Stimulated activated CD8-positive, alpha-beta memory T cell treated with anti-CD3 and anti-CD28 coated beads, Interleukin-7, amount 100 ng/mL, for 48 hours (primary cell): ENCODE measurements at regions not wholly inside any gene's neighbourhood (a gene's known extent, or its start where the extent isn't known, plus 50 kb on each side); places are given as distances from the start of the nearest gene placed in this dataset.

Source experiments
- DNase-seq, 2 donors: peaks; one replicate each; pipeline ENCODE4 v3.0.0-alpha.2; 2020; ENCODE audit warnings: low read depth in 1 of 2; ENCODE audit errors: extremely low read depth in 1 of 2

DNA sequence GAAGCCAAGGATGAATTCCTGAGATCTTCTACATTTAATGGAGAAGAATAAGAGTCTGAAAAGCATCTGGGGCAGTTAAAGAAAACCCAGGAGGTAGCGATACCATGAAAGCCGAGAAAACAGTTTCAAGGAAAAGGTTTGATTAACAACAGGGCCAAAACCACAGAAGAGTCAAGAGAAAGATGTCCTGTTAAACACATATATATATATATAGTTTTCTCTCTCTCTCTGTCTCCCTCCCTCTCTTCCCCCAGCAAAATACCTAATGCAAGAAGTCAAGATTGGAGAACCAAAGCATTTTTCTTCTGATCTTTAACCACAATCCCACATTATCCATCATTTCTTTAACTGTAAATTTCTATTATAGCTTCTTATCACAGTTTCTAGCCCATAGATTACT is 261.4 kb downstream of the SNX13 start:
- no peak for DNase-seq

DNA sequence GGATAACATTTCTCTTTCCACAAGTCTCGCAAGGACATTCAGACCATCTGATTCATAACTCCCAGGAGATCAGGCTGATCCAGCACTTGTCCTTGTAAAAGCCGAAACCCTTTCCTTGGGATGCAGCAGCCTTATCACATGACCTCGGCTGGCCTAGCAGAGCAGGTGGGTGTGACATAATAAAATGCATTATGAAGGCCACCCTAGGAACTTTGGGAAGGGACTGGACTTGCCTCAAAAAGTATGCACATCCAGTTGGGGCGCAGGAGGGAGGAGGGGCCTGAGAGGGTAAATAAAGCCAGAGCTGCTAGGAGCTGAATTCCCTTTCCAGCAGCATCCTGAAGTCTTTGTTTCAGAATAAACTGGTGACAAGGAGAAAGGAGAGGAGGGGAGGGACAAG is 260.8 kb downstream of the SNX13 start:
- no peak for DNase-seq

DNA sequence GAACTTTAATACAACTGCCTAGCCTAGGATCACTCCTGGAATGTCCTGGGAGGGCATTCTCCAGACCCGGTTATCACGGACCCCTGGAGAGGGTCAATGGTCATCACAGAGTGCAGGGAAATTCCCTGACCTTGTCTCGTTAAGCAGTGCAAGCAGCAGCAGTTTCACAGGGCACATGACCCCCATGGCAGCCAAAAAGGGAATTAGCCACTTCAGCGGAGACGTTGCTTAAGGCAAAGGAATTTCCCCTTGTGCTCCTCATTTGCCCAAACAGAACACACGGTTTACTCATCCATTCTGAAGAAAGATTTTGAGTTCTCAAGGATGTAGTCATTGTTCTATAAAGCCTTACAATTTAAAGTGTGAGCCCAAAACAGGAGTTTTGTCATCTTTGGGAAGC is 260.3 kb downstream of the SNX13 start:
- DNase-seq: no peak

DNA sequence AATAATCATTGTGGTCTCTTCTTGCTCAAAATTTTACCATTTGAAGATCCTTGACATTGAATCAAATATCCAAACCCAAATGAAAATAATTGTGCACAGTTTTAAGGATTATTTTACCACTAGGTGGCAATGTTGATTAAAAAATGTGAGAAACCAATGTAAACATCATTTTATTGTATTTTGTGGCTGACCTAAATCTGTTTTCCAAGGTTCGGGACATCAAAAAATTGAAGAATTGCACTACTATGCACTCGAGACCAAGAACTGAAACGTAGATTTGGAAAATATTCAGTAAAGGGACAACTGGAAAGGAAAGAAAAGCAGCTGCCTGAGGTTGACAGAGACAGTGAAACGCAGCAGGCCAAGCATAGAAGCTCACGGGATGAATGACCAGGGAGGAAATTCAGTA is 259.3 kb downstream of the SNX13 start:
- no peak for DNase-seq

DNA sequence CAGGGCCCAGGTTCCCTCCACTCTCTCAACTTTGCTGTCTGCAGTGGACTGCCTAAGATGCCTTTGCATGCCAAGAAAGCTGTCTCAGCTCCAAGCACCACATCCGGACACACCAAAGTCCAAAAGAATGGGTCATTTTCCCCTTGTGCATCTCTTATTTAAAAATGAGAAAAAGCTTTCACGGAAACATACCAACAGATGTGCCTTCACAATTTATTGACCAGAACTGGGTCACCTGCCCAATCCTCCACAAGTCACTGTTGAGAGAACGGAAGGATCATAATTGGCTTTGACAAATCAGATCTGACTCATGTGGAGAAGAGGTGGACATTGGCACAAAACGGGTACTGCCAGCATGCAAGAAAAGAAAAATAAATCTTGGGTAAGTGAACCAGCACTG is 258.3 kb downstream of the SNX13 start:
- DNase-seq: no peak

DNA sequence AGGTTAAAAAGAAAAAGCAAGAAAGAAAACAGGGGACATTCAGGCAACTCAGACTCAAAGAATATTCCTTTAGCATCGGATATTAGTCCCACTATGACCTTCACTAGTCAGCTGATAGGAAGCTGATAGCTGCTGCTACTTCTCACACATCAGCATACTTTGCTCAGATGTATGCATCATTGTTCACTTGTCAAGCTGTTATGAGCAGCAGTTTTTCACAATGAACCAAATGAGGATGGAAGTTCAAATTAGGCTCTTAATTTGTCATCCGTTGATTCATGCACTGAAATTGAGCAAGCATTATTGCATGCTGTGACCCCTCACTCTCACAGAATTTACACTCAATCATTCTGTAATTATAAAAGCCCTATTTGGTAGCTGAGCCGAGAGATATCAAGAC is 257.7 kb downstream of the SNX13 start:
- DNase-seq: no peak

DNA sequence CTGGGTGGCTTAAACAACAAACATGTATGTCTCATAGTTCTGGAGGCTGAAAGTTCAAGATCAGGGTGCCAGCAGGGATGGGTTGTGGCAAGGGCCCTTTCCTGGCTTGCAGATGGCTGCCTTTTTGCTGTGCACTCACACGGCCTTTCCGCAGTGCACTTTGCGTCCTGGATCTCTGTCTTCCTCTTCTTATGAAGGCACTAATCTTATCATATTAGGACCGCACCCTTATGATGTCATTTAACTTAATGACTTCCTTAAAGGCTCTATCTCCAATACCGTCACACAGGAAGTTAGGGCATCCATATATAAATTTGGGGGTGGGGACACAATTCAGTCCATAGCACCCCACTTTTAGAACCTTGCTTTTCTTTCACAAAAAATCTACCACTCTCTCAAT is 255.2 kb downstream of the SNX13 start:
- DNase-seq: no peak

DNA sequence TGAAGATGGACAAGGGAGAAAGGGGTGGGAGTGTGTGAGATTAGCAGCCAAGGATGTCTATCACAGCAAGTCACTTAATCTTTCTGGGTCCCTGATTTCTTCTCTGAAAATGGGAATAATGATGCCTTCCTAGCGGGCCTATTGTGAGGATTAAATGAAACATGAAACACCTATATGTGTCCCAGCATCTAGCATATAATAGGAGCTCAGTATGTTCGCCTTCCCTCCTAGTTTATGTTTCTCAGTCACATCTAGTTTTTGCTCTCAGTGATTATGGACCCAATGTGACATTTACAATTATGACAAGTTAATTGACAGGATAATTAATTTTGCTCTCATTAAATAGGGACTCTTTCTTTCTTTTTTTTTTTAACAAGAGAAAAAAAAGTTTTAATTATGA is 252.9 kb downstream of the SNX13 start:
- DNase-seq: no peak

DNA sequence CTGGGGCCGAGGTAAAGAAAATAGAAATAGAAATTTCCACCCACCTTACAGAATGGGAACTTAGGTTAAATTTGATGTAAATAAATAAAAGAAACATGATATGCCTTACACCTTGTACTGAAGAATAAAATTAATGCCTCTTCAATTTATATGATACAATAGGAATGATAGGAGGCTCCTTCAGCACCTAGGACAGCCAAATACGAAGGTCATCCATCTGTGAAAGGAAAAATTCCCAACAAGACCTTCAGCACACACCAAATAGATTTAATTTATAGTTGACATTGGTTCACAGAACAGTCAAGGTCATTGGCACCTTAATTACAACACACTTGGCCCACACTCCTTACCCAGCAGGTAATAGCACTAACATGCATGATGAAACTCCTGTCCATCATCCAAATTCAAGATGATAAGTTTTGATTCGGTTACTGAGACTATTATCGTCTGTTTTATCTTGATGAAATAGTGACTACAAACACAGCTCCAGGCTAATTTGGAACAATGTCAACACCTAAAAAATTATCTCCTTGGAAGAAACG is 250.9 kb downstream of the SNX13 start:
- DNase-seq: no peak

DNA sequence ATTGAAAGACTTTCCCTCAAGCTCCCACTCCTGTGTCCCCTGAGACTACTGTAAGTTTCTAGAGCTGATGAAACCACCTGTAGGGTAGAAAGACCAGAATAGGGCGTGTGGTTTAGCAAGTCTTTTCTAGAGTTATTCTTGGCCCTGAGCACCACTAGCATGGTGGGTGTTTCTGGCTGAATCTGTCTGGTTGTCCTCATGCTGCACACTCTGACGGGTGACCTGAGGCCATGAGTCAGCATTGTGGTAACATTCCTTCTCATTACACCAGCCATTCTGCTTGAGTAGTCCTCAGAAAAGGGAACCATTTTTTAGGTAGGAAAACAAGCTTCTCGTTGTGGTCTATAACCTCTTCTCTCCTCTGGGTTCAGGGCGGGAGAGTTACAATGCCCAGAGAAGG is 250.3 kb downstream of the SNX13 start:
- DNase-seq: no peak

DNA sequence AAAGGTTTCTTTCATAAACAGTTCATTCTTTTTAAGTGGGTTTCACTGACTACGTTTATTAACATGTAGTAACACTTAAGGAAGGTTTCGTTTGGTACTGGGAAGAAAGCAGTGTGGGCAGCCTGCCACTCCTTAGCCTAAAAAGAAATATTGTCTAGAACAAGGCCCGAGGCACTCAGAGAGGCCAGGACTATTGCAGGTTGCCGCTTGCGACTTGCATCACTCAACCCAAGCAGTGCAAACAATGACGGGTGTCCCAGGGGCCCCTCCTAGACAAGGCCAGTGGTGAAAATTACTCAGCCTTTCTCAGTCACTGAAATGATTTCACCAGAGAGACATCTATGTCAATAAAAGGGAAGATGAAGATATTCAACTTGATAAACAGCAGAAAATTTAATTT is 243.9 kb downstream of the SNX13 start:
- DNase-seq: no peak

DNA sequence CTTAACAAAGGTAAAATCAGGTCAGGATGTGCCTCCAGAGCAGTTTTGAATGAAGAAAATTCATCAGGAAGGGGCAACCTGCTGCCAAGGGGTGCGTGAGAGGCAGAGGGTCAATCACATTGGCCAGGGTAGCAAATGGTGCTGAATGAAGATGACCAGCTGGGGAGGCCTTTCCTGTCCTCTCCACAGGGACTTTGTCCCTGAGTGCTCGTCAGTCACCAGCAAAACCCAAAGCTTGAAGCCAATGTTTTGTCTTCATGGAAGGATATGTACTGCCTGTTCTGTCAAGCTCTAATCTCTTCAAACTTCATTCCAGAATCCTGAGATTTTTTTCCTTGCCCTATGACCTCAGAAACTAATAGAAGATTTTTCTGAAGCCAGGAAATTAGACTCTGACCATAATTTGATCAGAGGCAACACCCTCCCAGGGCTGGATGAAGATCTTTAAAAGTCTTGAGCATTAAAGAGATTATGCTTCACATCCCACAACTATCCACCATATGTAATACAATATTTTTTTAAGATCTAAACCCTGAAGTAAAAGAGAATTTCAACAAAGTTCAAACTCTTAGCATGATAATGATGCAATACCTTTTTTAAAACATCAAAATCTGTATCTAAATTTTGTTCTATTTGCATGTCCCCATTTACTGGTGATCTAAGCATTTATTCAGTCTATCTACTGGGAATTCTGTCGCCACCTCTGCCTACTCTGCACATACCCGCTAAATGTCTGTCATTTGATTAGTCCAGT is 243.0 kb downstream of the SNX13 start:
- DNase-seq: no peak

DNA sequence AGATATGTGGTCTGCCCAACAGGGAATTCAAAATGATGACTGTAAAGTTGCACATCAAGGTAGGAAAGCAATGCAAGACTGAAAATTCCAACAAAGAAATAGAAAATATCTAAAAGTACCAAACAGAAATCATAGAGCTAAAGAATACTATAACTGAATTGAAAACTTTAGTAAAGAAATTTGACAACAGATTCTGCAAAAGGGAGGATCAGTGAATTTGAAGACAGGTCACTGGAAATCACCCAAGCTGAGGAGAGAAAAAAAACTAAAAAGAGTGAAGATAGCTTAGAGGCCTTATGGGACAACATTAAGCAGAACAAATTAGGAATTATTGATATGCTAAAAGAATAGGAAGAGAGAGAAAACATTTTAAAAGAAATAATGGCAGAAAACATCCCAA is 240.6 kb downstream of the SNX13 start:
- no peak for DNase-seq

DNA sequence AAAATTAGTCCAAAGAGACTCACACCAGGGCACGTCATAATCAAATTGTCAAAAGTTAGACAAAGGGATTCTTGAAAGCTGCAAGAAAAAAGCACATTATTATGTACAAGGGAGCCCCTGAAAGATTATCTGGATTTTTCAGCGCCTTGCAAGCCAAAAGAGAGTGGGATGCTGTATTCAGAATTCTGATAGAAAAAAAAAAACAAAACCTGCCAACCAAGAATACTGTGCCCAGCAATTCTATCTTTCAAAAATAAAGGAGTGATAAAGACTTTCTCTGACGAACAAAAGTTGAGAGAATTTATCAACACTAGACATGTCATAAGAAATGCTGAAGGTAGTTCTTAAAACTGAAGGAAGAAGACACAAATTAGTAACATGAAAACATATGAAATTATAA is 240.2 kb downstream of the SNX13 start:
- no peak for DNase-seq

DNA sequence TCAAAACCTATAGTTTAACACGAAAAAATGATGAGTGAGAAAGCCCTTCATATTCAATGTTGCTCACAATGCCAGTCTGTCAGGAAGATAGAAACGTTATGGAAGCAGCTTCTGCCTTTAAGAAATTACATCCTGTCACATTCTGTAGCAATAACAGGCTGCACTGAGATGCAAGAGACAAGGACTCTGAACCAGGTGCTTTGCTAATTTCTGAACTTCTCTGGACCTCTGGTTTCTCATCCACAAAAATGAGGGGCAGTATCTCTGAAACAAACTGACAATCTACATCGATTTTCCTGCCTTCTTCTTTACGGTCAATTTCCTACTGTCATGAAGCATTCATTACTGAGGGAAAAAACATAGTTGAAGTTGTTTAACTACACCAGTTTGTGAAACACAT is 234.0 kb downstream of the SNX13 start:
- no peak for DNase-seq

DNA sequence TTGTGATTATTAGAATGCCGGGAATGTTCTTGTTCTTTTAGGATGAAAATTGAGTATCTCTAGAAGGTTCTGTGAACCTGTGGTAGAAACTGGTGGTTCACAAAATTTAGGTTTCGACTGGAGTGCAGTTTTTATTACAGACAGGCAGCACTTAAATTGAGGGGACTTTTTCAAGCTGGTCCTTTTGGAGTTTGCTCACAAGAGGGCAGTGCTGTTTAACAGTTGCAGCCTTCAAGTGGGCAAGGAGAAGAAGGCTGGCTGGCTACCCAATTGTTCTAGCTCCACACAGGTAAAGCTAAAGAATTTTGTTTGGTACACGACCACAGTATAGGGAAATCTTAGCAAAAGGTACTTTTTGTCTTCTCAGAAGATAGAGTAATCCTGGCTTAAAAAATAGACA is 233.6 kb downstream of the SNX13 start:
- peak in 1 of 2 donors; percentile 15 for DNase-seq

DNA sequence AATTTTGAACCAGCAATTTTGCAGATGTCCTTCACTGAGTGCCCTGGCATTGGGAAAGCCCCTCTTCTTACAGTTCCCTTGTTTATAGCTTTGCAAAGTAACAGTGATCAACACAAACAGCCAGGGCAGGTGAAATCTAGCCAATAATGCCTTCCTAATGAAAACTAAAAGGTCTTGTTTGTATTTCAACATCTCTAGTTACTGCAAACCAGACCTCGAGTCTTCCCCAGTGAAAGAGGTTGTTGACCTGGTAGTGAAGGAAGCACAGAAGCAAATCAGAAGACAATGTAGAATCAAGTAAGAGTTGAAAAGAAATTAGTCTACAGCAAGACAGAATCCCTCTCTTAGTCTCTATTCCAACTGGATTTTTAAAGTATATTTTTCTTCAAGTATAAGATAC is 231.2 kb downstream of the SNX13 start:
- no peak for DNase-seq

DNA sequence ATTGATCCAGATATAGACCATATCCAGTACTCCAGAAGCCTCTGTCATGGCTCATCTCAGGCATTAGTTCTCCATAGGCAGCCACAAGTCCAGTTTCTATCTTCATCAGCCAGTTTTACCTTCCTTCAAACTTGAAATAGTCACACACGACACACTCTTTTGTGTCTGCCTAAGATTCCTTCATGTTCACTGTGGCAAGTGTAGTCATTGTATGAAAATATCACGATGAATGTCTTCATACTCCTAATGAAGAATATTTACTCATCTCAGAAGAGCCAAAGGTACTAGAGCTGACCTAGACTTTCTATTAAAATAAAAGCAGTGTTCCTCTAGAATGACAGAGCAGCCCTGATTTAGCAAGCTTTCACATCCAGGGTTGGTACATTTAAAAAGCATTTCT is 230.7 kb downstream of the SNX13 start:
- no peak for DNase-seq

DNA sequence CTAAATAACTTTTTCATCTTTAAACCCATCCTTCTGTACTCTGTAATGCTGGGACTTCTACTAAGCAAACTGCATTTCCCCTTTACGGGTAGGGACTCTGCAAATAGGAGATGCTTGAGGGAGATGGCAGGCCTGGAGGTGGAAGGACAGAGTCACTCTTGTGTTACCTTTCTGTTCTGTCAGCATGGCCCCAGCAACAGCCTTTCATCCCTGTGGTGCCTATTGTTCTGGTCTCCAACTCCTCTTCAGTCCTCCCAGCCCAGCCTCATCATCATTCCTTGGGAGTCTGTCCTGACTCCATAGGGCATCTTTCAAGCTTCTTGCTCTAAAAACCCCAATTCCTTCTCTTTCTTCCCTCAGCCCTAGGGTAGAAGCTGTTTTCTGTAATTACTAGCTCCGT is 230.0 kb downstream of the SNX13 start:
- no peak for DNase-seq

DNA sequence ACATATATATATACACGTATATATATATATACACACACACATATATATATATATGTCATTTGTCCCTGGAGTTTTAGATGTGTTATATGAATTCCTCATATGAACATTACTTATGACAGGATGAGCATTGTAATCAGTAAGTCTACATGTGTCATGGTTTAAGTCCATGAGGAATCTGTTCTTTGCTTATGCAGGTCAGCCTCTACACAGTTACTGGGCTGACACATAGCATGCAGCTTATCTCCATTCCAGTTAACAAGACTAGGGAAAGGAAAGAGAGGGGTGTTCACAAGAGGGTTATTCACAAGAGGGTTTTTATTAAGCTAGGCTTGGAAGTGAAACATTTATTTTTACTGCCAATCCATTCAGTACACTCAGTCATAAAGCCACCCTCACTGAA is 226.7 kb downstream of the SNX13 start:
- no peak for DNase-seq

DNA sequence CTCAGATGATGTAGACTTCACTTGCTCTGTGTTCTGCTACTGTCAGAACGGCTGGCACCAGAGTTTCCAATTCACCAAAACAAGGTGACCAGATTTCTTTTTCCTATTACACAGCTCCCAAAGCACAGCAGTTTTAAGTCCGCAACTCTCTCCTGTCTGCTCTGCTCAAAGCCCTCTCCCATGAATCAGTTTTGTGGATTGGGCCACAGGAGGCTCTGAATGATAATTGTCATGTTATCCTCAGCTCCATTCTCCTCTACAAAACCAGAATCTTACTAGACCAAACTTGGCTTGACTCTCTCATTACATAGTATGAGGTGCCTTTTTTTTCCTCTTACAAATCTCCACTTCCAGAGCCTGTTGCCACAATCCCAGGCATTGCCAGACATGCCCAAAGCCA is 223.5 kb downstream of the SNX13 start:
- no peak for DNase-seq

DNA sequence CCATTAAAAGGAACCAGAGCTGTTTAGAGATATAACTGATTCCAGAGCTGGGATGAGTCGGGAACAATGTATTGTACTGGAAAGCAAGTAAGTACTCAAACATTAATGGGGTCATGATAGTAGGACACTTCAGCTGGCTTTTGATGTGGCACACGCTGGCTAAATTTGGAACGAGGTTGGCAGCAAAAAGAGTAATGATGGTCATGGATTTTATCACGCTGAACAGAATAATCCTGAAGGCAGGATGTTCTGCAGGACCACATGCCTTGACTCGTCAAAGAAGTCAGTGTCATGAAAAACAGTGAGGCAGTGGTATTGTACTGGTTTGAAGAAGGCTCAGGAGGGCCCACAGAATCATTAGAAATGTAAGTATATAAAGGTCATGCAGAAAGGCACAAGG is 220.3 kb downstream of the SNX13 start:
- no peak for DNase-seq

DNA sequence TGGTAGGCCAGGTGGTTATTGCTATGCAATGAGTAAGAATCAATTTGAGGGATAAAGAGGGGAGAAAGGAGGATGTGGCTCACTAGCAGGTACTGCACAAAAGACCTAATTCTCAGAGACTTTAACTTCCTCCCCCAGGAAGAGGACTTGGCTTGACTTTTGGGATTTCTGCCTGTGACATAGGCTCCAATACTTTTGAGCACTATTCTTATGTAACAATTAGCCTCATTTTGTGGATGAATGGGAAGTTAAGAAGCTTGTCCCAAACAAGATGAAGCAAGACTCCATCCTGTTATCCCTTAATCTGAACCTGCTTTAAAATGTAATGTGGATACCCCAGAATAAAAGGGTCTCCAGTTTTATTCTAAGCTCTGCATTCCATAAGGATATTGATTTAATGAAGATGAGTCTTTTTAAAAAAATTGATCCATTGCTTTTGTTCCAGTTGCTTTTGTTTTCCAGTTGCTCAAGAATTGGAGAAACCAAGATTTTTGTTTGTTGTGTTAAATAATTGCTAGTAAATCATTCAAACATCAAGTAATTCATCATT is 218.5 kb downstream of the SNX13 start:
- DNase-seq: no peak
